ENCODE measurements at regions not wholly inside any gene's neighbourhood (a gene's known extent, or its start where the extent isn't known, plus 50 kb on each side); places are given as distances from the start of the nearest gene placed in this dataset.

- TF ChIP-seq CTCF (IDR thresholded peaks at IDR 0.05) (no peak), POLR2A (IDR thresholded peaks at IDR 0.05) (no peak)
Observed at GRCh38 chr2:123303731-123304130, 721.4 kb upstream of the CNTNAP5 start.

All from body of pancreas (tissue), 4 donors.